Stimulated activated CD4-positive, alpha-beta T cell treated with anti-CD3 and anti-CD28 coated beads, TNF-alpha, amount 100 ng/mL, for 24 hours (primary cell): ENCODE measurements at regions not wholly inside any gene's neighbourhood (a gene's known extent, or its start where the extent isn't known, plus 50 kb on each side); places are given as distances from the start of the nearest gene placed in this dataset.

ENCODE experiments used
- DNase-seq, 3 experiments: peaks; one replicate each; pipeline ENCODE4 v3.0.0-alpha.2; 2020; ENCODE audit warnings: low read depth in 3 of 3

DNA sequence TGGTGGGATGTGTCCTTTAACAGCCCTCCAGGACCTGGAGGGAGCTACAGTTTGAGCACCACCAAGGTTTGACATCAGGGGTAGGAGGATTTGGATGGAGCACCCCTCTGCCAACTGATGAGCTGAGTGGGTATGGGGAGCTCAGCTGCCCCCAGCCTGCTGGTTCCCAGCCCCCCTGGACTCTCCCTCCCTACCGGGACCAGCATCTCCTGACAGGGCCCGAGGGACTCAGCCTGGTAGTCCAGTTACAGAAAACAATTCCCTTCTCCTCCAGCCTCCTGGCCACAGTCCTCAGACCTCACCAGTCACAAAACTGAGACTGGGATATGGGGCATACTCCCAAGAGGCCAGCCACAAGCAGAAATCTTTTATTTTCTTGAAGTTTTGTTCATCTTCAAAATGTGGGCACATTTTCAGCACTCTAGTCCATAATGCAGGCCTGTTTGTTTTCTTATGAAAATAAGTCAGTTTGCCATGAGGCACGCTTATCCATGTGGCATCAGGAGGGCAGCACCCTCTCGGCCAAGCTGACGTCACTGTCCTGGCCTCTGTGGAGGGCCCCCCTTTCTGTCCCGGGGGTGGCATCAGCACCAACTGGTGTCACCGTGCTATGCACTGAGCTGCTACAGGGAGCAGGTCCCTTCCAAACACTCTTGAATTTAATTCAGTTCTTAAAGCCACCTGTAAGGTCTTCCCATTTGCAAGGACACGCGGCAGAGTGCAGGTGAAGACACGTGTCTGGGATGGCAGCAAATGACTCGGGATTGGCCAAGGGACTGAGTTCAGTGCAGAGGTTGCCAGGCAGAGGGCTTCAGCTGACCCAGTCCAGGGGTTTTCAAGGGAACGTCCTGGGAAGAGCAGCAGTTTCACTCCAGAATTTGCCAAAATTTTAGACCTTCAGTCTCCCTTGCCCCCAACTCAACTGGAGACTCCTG, 187.6 kb downstream of the GADD45G start:
- DNase-seq = no peak

DNA sequence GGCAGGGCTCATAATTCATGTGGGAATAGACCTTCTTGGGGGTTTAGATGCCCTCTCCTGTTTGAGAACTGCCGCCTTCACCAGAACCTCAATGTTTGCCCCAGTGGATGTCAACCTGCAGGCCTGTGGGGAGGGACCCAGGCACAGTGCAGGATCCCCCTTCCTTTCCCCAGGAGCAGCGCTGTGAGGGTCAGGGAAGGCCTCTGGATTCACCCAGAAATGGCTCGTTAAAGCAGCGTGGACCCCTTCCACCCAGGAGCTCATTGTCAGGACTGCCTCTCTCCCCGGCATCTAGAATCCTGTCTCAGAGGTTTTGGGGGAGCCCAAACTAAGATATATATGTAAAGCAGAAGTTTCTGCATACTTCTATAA, 188.3 kb downstream of the GADD45G start:
- DNase-seq = no peak

DNA sequence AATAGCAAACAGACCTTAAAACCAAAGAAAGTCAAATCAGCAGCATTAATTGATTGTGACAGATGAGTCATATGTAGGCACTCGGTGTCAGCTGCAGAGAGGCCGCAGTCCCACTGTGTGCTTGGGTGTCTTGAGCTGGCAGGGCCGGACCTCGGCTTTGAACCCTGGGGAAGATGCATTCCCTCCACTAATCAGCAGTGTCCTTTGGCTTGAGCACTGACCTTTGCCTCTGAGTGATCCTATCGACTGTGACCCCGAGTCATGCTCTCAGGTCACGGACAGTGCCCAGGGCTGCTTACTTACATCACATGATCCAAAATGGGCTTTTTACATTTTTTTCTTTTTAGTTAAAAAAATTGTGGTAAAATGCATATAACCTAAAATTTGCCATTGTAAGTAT, 188.7 kb downstream of the GADD45G start:
- DNase-seq = no peak

DNA sequence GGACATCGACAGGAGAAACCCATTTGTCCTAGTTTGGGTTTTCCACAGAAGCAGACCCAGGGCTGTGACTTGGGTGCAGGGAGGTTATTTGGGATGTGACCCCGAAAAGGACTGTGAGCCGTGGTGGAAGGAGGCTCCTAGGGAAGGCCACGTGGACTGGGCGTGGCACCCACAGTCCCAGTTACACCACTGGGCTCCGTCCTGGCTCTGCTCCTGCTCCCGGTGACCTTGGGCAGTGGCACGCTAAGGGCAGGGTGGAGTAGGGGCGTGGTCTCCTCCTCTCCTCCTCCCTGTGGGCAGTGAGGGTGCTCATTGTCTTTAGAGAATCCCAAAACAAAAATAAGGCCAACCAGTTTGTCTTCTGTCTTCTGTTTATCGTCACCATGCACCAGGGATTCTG, 190.1 kb downstream of the GADD45G start:
- no peak for DNase-seq

DNA sequence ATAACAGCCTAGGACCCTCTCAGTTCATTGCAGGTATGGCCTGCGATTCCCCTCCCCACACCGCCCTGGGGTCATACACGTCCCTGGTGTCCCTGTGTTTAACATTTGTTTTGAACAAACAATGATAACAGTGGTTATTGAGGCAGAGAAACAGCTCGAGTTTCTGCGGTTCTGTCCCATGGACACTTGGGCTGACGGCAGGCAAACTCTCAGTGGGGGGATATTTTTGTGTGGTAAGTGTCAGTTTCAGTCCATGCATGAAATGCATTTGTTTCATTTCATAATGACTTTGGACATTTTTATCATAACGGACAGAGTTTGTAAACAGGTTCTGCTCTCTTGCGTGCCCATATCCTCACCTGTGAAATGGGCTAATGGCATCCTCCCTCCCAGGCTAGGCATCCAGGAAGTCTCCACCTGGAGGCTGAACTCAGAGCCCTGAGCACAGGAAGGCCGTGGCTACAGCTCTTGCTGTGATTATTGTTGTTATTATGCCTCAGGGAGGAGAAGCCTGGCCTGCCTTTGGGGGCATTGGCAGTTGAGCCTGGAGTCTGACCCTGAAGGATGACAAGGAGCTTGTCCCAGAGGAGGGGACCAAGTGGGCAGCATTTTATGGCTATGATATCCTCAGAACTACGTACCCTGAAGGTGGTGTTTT, 190.9 kb downstream of the GADD45G start:
- no peak for DNase-seq

DNA sequence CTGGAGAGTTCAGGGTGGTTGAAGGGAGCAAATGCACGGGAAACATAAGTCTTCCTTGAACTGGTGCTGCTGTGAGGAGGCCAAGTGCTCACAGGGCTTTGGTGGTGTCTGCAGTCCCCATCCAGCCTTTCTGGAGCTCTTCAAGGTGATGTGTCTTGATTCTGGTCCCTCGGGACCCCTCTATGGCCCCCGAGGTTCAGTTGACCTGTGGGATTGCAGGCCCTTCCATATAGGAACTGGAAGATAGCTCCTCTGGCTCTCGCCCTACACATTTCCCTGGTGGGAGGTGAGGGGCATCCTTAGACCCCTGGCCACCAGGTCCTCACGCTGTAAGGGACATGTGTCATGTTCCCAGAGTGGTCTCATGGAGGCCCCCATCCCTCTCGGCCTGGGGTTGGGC, 191.8 kb downstream of the GADD45G start:
- DNase-seq = no peak

DNA sequence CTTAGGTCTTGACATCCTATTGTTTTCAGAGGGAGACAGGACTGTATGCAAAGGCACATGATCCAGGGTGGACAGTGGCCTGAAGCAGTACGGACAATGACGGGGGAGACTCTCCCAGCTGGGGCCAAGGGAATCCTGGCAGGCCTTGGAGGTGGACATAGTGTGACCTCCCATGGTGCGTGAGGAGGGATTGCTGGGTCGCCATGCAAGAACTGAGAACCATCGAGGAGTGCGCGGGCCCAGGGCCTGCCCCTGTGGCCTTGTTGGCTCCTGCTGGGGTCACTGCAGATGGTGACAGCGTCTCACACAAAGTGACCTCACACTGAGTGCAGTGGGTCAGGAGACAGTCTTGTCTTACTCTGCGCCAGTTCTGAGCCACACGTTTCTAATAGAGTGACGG, 192.4 kb downstream of the GADD45G start:
- DNase-seq = no peak

DNA sequence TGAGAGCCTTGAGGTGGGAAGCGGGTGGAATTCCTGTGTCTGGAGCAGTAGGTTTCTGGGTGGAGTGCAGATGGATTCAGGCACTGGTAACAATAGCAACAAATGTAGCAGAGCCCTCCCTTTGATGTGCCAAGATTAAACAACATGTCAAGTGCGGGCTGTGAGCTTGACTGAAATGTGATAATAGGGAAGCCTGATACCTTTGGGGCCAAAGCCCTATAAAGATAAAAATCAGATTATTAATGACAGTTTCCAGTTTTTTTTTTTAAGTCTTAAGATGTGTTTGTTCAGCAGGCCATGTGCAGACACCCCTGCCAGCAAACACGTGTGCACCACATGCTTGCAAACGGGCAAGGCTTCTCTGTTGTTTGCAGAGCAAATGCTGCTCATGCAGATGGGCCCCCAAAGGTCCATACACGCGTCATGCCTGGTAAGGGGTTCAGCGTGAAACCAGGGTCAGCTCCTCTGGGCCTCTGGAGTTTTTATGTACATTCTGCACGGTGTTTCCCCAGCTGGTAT, 193.2 kb downstream of the GADD45G start:
- DNase-seq = no peak

DNA sequence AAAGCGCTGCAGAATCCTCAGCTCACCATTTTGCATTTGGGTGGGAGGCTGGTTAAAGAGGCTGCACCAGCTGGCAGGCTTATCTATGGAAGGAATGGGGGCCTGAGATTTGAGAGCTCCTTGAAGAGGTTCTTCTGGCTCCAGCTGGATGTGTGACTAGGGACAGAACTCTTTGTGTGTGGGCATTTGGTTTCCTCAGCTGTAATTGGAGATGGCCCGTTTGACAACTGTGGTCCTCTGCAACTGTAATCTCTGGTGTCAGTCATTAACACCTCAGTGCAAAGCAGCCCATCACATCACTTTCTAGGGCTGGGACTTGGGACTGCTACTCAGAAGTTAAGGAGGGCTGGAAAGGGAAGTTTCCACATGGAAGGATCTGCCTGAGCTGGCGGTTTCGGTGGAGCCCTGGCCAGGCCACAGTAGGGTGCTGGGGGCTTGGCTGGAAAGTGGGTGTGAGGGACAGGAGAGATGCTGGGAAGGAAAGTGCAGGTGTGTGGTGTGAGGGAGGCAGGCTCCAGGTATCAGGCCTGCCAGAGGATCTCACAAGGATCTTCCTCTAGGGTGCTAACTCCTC, 193.8 kb downstream of the GADD45G start:
- no peak for DNase-seq

DNA sequence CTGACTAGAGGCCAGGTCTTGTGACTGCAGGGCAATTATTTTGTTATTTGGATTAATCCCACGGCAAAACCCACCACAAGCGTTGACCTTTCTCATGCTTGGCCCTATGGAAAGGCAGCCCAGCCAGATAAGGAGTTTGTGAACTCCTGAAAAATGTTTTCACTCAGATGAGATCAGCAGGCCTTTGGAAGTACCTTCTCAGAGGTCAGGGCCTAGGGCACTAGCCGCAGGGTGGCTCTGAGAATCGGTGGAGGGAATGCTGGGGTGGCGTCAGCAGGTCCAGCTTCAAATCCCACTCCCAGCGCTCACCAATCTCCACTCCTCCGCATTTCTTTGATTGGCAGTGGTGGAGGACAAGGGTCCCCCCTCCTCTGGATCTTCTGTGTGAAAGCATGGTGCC, 194.4 kb downstream of the GADD45G start:
- DNase-seq = no peak

DNA sequence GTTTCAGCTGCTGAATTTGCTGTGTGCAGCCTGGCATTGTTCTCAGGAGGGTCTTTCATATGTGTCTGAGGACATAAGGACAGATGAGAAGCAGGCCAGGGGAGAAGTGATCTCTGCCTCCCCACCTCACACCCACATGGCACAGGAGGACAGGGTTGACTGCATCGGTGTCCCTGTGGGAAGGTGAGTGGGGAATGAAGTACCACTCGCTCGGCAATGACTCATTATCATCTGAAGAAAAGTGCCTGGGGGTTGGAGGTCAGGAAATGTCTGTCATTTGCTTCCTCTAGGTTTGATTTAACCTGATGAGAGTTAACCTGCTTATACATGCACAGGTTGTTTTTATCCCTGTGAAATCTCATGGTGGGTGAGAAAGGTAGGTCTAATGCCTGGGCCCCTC, 195.0 kb downstream of the GADD45G start:
- DNase-seq = no peak

DNA sequence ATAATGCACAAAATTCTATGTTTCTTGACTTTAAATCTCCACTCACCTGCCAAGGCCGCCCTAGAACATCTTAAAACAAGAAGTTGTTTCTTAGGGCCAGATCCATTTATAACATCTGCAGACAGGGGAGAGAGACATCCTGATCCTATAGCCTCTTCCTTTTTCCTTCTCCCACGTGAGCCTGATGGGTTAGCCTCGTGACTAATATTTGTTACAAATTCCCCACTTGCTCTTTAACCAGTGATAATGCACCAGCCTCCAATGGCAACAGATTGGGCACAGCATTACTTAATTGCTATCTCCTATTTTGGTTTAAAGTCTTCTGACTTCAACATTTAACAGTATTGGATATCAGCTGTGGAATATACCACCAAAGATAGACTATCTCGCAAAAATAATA, 196.5 kb downstream of the GADD45G start:
- no peak for DNase-seq

DNA sequence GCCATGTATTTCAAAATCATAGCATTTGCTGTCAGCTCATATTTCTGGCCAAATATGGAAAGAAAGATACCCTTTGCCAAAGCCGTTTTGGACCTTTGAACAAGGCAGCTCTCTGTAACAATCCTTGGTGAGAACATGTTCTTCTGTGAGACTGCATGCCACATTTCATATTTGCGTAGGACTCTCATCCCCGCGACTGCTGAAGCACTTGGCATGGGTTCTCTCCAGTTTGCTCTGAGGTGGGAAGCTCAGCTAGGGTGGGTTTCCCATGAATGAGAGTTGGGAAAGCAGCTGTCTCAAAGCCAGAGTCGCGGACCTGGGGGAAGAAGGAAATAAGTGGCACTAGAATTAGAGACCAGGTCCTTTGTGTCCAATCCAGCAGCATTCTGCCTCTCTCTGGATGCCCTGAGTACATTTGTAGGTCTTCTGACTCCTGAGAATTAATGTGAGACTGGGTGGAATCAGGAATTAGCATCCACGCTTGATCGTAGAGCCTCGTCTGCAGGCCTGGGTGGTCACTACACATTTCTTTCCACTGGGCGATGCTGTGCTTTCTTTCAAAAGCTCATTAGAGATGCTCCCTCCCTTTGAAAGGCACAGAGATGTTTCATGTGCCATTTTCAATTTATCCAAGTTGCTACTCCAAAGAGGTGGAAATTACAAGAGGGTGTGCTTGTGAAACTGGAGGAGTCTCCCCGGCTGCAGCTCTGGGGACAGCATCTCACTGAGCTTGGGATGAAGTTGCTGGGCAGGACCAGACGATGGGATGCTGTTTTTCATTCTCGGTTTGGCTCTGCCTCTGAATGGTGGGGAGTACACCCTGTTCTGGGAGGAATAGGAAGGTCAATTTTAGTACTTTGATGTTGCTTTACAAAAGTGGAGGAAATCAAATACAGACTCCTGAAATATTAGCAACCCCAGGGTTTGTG, 197.2 kb downstream of the GADD45G start:
- DNase-seq = no peak

DNA sequence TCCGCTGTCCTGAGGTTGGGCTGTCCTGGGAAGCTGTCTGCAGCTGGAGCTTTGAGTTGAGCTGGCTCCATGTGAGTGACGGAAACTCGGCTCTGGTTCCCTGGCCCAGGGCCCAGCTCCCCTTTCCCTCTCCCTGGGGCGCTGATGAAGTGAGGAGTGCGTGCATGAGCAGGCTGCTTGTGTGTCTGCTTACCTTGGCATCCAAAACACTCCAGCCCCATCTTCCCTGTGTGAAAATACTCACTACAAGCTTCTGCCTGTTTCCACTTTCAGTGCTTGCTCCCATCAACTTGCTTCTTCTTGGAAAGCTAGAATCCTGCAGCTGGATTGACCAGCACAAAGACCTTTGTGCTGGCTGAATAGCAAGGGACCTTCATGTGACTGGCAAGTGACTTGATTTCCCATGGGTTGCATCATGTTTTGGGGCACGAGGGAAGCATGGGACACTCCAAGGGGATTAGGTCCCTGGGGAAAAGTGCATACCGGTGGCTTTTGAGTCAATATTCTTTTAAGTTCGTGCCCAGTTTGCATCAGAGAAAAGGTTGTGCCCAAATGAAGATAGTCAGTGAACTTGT, 198.1 kb downstream of the GADD45G start:
- DNase-seq = no peak

DNA sequence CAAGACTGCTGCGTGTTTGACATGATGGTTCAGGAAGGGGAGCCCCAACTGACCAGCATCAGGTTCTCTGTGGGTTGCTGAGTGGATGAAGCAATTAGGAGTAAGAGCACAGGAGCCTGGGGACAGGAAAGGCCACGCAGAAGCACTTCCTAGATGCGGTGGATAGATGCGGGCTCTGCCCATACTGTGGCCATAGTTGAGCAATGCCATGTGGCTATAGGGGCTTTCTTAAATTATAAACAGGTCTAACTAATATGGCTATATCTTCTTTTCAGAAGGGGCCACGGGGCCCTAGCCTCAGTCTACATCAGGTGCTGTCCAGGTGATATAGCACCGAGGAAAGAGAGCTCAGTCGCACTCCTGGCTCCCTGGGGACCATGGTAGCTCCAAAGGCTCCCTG, 198.6 kb downstream of the GADD45G start:
- no peak for DNase-seq

DNA sequence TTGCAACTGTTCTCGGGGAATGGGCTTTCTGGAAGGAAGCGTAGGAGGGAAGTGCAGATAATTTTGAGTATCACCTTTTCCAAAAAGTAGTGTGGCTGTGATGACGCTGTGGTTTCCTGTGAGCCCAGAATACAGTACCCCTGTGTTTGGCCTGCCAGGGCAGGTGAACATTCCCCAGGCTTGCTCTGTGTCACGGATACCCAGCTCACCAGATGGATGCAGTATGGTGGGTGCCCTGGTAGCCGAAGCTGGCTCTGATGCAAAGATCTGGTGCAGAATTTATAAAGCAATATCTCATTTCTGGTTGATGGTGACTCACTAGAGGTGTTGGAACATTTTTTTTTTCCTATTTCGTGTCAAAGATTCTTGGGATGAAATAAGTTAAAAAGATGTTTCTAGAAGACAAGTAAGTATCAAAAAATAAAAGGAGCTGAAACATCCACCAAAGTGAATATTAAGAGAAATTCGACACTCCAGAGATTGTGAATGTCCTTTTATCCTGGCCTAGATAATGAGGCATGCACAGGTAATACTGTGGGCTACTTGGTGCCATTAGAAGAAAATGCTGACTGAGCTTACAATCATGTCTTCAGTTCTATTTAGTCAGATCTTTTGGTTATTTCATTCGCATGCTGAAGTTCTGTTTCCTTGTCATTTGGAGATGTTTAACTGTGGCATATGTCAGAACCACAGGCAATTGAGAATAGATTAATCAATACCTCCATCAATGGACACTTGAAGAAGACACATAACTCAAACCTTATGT, 200.1 kb downstream of the GADD45G start:
- no peak for DNase-seq

DNA sequence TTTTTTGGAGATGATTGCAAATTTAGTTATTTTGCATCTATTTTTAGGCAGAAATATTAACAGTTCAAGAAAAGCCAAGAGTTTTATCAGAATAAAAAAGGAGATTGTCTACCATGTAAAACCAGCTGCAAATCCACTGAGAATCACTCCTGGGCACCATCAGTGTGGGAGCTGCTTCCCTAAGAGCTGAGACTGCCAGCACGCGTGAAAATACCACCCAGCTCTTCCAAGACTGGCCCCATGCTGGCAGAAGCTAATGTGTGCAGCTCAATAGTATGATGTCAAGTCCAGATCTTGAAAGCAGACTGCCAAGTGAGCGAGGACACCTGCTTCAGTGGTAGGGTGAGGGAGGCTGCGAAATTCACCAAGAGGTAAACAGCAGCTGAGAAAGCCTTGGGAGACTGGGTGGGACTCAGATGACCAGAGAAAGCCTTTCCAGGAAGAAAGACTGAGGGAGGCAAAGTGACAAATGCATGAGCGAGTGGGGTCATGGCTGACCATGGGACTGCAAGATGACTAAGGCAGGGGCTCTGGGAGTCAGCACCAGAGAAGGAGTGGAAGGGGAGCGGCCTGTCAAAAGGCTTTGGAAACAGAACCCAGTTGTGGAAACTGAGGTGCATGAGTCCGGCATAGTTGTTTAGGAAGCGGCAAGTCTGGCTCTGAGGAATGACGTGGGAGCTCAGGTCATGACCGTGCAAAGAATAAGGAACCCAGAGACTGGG, 200.9 kb downstream of the GADD45G start:
- DNase-seq = no peak

DNA sequence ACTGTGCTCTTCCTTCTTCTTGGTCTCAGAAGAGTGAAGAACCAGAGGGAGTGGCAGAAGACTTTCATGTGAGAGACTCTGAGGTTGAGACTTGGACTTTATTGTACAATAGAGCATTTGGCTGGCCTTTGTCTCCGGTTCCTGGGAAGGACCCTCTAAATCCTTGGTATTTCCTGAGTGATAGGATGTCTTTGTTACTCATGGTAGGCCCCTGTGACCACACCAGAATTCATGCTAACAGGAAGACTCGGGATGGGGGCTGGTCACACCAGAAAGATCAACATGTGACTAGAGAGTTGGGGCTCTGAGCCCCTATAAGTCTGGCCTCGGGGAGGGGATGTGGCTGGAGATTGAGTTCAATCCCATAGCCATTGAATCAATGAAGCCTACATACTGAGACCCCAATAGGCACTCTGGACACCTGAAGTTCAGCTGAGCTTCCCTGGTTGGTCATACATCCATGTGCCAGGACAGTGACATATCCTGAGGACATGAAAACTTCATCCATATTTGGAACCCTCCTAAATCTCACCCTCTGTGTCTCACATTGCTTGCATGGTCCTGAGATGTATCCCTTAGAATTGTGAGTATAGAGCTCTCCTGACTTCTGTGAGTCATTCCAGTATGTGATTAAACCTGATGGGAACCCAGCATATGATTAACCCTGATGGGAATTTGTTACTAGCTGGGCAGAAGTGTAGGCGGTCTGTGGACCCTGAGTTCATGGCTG, 201.7 kb downstream of the GADD45G start:
- DNase-seq = no peak

DNA sequence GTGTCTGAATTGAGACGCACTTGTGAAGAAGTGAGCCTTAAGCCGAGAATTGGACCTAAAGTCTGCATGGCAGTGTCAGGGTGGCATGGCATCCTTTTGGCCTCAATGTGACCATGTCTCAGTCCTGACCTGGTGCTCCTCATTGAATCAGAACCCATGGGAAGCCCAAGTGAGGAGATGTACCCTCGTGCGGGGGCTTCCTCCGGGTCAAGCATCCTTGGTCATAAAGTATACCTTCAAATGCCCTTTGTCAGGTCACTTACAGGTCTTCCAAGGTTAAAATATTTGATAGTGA, 202.2 kb downstream of the GADD45G start:
- no peak for DNase-seq
